Fibroblast of skin of left biceps (primary cell): ENCODE measurements at regions not wholly inside any gene's neighbourhood (a gene's known extent, or its start where the extent isn't known, plus 50 kb on each side); places are given as distances from the start of the nearest gene placed in this dataset.
A peak's percentile ranks its signal among the peaks of the same experiment; 100 is the strongest.

Source experiments
- DNase-seq, 2 experiments: peaks; one replicate each; pipeline ENCODE4 v3.0.0-alpha.2; 2013; ENCODE audit warnings: low read depth in 2 of 2

DNA sequence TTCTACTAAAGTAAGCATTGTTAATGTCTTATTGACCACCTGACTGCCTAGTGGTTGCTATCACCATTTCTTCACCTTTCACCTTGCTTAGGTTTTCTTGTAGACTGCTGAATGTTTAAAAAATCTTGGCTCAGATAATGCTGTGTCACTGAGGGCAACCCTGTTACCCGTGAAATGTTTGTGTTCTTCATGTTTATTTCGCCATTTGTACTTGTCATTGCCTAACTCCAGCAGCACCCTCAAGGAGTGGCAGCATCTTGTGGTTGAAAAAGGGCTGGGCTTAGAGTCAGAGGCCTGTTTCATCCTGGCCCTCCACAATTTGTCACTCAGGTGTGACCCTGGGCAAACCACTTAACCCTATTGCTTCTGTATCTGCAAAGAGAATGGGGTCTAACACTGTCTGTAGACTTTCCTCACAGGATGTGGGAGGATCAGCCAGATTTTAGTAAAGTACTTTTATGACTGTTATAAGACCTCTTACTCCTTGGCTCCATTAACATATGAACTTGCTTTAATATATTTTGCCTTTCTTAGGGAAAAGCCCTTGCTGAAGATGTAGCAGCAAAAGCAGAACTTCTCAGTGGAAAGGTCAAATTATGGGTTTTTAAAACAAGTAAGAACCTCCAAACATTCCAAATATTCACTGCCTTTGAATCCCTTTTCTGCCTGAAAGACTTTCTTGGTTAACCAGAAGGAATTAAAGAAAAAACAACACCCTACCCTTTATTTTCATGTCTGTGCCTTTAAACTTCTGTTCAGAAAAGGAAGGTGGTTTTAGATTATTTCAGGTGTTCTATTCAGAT, 154.5 kb upstream of the C11orf87 start:
- DNase-seq, result no peak

DNA sequence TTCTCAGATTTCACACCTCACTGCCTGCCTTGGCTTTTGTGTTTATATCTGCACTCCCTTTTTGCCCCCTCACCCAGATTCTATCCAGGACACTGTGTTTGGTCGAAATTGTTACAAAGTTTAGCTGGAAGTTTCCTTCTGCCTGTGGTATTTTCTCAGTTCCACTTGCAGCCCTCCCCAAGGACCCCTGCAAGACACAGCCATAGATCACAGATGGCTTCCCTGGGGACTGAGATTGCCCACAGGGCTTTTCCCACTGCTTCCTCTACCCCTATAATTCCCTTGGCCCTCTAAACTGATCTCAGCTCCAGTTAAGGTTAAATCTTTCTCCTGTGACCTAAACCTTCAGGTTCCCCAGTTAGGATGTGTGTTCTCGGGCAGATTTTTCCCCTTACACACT, 146.1 kb upstream of the C11orf87 start:
- DNase-seq, result no peak

DNA sequence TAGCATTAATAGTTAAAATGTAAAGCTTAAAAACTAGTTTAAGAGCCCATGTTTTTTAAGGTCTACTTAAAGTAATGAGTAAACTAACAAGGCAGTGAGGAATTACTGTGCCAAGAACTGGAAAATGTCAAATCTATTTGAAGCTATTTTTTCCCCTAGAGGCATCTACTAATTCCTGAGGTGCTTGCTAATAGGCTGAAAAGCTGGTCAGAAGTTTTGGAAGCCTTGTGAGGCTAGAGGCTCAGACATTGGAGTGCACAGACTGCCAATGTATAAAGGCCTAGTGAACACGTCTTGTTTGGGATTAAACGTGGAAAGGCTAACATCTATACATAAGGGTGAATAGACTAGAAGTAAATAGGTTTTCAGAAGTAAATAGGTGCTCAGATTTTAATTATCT, 136.5 kb upstream of the C11orf87 start:
- no peak for DNase-seq

DNA sequence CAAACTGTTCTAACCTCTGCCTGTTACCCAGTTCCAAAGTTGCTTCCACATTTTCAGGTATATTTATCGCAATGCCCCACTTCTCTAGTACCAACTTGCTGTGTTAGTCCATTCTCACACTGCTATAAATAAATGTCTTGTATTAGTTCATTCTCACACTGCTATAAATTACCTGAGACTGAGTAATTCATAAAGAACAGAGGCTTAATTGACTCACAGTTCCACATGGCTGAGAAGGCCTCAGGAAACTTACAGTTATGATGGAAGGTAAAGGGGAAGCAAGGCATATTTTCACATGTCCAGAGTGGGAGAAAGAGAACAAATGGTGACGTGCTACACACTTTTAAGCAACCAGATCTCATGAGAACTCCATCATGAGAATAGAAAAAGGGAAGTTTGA, 130.4 kb upstream of the C11orf87 start:
- DNase-seq, result no peak

DNA sequence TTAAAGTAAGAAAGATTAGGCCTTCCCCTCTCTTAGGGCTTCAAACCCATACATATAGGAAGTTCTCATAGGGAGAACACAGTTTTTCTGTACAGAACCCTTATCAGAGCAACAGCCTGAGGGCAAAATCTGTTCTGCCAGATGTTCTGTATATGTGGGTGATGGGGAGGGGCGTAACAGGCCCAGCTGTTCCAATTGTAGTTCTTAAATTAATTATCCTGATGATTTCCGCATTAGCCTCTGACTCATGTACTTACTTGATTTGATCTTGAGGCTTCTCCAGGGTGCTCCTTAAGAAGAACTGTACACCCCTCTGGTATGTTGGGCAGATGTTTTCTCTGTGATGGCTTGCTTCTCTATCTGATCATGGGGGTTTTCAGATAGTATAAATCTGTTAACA, 123.1 kb upstream of the C11orf87 start:
- DNase-seq, result peak; percentile 39 to 44

DNA sequence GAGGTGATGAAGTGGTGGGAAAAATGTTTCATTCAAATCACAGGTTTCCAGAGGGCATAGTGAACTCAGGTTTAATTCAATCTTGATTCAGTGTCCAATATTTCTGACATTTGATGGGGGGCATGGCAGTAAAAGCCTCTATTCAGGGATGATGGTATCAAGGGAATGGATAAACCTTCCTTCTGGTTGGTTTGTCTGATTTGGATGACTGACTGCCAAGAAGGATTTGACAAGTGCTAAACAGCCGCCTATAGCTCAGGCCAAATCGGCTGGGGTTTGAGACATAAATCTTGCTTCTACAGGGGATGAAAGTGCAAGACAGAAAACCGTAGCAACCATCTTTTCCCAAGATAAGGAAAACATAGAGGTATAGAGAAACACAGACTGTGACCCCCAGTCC, 121.8 kb upstream of the C11orf87 start:
- DNase-seq, result no peak

DNA sequence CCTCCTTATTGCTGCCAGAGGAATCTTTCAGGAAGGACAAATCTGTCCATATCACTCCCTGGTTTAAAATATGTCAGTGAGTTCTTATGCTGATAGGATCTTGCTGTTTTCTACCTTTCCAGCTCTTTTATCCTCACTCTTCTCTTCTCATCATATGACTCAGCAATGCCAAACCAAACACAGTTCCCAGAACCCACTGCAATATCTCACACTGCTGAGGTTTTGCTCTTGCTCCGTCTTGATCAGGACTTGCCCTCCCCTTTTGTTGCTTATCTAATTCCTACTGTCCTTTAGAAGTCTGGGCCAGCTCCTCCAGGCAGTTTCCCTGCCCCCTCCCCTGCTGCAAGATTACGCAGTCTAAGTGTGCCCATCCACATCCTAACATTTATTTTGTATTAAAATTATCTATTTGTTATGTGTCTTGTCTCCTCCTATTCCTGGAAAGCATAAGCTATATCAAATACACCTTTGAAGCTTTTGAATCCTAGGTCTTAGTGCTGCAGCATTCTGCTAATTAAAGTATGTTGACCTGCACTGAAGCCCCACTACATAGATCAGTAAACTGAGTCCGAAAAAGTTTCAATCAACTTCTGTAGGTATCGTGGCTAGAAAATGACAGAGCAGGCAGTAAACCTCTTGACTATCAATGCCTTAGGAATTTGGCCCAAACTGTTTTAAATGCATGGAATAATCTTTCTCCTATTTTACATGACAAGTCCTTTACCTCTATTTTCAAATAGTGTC, 119.2 kb upstream of the C11orf87 start:
- no peak for DNase-seq

DNA sequence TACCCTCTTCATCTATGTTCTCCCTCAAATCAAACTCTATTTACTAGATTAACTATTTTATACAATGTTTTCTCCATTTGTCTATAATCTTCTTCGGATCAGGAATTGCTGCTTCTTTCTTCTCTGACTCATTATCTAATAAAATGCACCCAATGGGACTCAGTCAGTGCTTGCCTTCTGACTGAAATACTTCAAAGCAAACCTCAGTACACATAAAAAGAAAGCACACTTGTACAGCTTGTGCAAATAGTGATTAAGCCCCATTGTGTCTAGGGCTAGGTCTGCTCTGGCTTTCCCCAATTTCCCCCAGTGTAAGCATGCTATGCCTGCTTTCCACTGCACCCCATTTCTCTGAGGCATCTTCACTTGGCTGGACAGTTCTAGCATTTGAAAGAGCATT, 118.6 kb upstream of the C11orf87 start:
- DNase-seq, result no peak

DNA sequence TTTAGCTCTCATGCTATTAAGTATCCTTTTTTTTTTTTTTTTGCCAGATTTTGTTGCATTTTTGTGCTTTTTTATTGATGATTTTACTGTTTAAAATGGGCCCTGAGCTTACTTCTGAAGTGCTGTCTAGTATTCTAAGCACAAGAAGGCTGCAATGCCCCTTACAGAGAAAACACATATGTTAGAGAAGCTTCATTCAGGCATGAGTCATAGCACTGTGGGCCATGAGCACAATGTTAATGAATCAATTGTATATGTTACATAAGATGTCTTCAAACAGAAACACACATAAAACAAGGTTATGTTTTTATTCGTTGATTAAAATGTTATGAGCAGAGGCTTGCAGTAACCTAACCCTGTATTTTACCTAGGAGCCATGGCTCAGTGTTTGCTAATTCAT, 117.8 kb upstream of the C11orf87 start:
- peak; percentile 49 to 61 for DNase-seq

DNA sequence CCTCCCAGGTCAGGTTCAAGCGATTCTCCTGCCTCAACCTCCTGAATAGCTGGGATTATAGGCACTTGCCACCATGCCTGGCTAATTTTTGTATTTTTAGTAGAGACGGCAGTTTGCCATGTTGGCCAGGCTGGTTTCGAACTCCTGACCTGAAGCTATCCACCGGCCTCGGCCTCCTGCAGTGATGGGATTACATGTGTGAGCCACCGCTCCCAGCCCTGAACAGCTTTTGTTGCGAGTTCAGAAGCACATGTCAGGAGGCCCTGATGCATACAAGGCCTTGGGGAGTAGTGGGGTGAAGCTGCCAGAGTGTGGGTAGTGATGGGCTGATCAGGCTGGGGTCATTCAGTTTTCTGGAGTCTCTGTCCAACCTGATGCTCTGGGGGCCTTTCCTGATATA, 117.0 kb upstream of the C11orf87 start:
- no peak for DNase-seq

DNA sequence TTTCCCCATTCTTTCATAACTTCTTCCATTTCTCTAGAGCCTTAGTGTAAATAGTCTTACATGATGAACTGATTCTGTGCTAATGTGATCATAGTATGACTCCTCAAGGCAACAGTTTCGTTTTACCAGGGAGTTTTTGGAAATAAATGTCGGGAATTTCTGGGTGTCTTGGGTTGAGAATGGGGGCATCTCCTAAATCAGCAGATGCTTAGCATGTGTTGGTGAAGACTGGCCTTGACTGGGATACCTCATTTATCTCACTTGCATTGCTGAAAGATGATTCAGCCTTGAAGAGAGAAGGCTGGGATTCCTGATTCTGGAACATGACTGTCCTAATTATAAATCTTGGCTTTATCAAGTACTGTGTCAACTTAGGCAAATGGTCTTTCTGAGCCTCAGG, 115.7 kb upstream of the C11orf87 start:
- DNase-seq, result peak; percentile 74 to 75

DNA sequence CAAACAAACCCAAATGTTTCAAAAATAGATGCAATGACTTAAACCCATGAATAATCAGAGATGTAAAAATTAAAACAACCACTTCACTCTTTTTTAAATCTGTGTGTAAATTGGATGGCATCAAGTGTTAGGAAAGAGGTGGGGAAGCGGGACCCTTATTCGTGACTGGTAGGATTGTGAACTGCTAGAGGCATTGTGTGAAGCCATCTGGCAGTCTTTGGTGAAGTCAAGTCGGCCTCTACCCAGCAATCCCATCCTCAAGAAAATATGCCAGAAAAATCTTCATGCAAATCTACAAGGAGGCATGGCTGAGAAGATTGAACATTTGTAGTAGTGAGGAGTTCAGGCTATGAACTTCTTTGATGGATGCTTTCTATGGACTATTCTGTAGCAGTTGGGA, 114.6 kb upstream of the C11orf87 start:
- DNase-seq, result no peak

DNA sequence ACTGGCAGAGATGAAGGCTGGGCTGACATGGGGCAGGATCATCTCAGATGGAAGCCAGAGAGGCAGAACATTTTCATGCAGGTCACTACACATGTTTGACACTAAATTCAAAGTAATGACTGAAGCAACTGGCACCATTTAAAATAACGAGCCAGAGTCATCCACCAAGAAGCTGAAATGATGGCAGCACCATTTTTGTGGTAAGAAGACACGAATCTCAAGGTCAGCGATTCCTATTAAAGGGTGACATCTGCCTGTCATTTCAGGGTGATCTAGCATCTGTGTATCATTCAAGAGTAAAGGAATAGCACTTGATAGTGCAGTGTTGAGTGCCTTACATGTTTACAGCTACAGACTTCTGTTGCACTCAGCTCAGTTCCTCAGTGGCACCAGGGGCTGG, 113.4 kb upstream of the C11orf87 start:
- no peak for DNase-seq

DNA sequence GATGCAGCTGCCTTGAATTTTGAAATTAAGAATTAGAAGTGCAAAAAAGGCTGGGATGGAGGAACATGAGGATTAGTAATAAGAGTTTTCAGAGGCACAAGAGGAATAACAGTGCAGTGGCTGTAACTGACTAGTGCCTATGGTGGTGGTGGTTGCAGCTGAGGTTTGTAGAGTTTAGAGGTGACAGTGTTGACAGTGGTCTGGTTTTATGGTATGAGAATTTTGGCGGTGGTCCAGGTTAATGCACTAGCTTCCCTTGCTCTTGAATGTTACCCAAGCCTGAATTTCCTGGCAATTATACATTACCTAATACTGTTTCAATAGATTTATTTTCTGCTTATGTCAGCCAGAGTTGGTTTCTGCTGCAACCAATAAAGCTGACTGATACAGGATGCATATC, 112.8 kb upstream of the C11orf87 start:
- peak; percentile 93 to 95 for DNase-seq

DNA sequence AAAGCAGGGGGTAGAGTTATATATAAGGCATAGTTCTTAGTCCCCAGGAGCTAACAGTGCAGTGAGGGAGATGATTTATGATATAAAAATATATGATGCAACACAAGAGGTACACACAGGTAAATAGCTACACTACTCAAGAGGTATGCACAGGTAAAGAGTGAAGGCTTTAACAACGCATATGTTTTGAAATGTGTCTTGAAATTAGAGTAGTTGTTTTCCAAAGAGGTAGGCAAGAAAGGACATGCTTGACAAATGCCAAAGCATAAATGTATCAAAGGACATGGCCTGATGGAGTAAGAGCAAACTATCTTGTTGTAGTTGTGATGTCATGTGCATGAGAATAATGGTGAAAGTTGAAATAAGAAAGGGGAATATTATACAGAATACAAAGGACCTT, 104.3 kb upstream of the C11orf87 start:
- DNase-seq, result no peak

DNA sequence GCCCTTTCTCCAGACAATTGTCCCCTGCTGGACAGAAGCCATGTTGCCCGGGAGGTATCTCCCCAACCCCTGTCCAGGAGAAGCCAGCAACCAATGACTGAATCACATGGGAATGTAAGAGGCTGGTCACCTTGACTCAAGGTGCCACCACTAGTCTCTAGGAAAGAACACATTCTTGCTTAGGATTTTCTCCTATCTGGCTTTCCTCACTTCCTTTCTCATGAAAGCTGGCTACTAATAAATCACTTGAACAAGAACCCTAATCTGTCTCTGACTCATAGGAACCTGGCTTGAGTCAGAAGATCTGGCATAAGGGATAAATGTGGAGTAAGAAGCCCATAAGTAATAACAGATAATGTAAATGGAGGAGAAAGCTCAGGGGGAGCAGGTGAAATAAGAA, 101.4 kb upstream of the C11orf87 start:
- peak; percentile 54 to 58 for DNase-seq

DNA sequence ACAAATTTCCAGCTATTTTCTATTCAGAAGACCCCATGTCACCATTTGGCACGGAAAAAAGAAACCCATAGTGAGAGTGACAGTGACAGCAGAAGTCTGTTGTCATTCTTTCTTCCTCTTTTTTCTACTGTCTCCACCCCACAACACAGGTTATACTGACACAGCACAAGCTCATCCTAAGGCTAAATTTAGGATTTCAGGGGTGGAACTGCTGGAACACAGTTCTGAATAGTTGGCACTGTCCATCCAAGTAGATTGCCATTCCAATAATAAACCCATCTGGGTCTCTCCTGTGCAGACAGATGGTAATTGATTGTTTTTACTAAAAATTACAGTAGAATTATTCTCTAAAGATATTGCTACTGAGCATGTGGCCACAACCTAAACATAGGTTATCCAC, 95.2 kb upstream of the C11orf87 start:
- DNase-seq, result no peak

DNA sequence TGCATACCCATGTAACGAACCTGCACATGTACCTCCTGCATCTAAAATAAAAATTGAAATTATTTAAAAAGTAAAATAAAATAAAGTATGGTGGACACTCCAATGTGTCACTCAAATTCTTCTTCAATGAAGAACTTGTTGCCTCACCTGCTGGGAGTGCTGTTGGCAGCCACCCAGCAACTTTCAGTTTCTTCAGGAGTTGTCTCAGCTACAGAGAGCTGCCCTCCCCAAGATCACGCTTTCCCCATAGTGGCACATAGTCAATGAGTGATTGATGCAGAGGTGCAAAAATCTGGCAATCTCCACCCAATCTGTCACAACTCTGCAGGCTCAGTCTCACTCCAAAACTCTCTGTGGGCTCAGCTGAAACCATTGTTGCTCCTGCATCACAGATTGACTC, 92.3 kb upstream of the C11orf87 start:
- no peak for DNase-seq

DNA sequence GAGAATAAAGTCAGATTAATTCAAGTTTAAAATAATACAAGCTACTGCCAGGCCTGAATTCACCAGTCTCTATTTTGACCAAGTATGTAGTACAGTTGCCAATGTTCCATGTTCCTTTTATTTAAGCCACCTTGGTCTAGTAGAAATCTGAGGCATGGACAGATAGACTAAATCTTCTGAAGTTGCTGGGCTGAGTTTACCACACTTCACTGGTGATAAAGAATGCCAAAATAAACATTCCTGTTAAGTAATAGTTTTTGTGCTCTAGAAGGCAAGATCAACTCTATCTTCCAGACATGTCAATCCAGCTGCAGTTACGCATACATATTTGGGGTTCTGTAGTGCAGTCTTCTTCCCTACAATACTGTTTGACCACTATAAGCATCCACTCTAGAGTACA, 83.9 kb upstream of the C11orf87 start:
- DNase-seq, result no peak

DNA sequence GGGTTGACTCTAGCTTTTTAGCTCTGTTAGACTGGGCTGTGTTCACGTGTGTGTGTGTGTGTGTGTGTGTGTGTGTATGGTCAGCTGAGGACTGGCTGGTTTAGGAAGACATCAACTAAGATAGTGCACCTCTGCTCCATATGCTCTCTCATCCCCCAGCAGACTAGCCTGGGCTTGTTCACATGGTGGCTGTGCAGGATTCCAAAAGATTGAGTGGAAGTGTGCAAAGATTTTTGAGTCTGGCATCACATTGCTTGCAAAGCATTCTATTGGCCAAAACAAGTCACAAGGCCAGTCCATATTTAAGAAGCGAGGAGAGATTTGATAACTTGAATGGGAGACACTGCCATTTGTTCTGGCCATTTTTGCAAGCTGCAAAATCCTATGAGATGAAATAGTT, 79.7 kb upstream of the C11orf87 start:
- DNase-seq, result no peak

DNA sequence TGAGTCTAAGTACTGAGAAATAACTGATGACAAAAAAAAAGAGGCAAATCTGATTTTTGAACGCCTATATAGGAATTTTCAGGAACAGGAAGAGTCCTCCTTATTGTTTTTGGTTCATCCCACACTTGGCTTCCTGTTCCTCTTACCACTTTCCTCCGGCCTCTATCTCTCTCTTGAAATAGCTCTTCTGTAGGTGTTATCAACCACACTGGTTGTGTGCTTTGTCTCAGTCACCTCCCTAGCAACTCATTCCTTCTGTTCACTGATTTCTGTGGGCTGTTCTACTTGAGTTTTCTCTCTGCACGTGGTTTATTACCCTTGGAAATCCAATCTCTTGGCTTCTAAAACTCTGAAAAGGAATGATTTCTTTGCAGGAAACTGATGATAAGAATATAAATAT, 78.7 kb upstream of the C11orf87 start:
- DNase-seq, result no peak

DNA sequence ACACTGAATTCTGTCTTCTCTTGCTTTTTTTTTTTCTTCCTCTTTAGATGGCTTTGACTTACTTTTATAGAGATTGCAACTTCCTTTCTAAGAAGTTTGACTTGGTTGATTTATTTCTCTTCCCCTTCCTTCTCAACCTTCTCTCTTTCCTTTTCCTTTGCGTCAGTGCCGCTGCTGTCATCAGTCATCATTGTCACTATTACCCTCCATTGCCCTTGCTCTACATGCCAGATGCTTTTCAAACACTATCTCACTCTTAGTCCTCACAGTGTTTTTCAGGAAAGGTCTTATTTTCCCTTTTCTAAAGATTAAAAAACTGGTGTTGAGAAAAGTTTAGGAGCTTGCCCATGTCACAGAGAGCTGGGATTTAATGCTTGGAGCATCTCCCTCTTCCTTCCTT, 74.7 kb upstream of the C11orf87 start:
- no peak for DNase-seq

DNA sequence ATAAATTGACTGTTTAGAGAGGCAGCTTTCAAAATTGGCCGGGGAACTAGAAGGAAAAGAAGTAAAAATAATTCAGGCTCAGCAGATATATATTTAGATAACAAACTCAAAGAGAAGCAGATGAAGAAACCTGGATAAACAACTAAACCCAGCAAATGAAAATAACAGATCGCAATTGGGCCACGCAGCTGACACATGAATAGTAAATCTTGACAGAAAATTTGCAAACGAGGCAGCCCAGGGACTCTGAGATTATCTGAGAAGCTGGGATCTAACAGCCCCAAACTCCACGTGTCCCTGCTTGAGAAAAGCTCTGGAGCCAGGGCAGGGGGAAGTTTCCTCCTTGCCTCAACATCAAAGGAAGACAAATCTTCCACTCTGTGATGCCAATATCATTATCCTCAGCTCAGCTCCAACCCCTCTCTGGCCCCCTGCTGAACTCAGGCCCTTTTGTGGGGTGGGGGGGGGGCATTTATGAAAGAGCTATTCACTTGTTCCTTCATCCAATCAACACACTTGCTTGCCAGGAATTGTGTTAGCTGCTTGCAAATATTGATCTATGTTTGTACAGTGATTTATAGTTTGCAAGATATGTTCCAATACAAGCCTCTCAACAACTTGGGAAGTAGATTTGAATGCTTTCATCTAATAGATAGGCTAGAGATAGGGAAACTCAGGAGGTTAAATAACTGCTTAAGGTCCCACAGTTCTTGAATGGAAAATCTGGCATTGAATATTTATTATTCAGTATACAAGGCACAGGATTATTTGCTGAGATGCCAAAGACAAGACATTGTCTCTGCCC, 72.5 kb upstream of the C11orf87 start:
- no peak for DNase-seq
